GM19328 (cell line): ENCODE measurements at regions not wholly inside any gene's neighbourhood (a gene's known extent, or its start where the extent isn't known, plus 50 kb on each side); places are given as distances from the start of the nearest gene placed in this dataset.
"Not testable (repeated sequence)": the region's sequence is repeated elsewhere in the genome, so short reads cannot be mapped to it uniquely, and the experiment has no call there.

Experiments used
- ATAC-seq: cut with Tn5 transposase; IDR thresholded peaks from one replicate; pipeline ENCODE4 v1.9.1; 2021; ENCODE audit warnings: mild to moderate bottlenecking, moderate library complexity; ENCODE audit not compliant: unreplicated experiment

DNA sequence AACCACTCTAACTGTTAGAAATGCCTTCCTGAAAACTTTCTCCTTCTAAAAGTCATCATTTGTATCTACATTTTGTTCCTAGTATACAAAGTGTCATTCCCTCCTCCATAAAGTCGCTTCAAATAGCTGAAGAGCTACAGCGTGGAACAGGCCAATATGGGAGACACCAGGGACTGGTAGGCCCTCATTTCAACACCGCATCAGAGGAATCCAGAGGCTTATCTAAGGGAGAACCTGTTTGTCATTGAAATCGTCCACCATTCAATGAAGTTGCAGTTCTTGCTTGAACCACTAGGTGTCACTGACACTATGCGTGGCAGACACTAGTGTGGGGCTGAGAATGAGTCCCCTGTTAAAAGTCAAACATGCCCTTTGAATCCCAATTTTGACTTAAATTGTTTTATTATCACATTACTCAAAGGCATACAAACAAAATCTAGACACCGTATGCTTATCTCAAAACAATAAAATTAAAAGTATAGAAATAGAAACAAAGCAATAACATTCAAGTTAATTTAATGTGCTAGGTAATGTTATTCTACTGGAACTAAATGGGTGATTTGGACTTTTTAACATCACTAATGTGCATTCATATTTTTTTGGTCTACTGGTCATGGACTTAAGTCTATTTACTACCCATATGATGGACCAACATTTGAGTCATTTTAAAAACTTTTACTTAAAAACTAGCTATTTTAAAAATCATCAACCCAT lies 182.3 kb downstream of the FCRL5 start:
- ATAC-seq = no peak

DNA sequence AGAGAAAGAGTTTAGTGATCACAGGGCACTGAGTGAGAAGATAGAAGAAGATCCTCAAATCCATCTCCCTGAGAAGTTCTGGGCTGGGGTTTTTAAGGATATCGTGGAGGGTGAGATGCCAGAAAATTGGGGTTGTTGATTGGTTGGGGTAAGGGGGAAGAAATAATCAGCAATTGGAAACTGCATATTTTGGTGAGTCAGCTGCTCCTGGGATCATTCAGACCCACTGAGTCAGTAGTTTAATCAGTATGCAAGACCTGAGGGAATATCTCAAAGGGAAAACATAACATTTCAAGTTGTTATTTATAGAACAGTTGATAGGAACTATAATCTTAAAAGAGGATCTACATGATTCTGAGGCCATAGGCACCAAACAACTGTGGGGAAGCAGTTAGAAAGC lies 183.4 kb downstream of the FCRL5 start:
- not testable (repeated sequence) for ATAC-seq

DNA sequence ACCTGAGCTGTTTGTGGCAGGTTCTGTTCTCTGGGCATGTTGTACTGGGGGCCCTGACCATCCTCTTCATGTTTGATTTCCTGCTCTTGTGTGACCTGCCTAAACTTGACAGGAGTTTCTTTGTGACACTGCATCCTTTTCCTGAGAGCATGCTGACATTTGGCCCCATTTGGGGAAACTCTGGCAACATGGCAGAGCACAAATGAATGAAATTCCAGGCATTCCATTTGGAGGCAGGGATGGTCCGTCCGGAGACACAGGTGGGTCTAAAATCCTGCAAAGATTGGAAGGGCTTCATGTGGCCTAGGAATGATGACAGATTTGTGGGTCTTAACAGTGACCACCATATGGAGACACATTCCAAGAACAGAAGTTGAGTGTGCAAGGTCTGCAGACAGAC lies 184.0 kb downstream of the FCRL5 start:
- ATAC-seq = no peak

DNA sequence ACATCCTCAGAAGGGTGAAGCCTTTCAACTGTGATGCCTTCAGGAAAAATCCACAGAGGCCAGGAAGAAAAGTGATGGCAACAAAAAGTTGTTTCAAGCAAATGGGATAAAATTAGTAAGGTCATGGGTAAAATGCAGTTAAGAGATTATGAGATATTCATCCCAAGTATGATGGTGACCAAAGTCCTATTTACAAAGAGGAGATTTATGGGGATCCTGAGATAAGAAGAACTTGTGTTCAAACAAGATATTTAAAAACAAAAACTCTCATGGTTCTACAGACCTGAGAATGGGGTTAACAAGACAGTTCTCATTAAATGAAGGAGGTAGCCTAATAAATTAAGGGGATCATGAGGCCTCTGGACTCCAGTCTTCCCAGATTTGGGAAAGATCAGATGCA lies 184.4 kb downstream of the FCRL5 start:
- no peak for ATAC-seq

DNA sequence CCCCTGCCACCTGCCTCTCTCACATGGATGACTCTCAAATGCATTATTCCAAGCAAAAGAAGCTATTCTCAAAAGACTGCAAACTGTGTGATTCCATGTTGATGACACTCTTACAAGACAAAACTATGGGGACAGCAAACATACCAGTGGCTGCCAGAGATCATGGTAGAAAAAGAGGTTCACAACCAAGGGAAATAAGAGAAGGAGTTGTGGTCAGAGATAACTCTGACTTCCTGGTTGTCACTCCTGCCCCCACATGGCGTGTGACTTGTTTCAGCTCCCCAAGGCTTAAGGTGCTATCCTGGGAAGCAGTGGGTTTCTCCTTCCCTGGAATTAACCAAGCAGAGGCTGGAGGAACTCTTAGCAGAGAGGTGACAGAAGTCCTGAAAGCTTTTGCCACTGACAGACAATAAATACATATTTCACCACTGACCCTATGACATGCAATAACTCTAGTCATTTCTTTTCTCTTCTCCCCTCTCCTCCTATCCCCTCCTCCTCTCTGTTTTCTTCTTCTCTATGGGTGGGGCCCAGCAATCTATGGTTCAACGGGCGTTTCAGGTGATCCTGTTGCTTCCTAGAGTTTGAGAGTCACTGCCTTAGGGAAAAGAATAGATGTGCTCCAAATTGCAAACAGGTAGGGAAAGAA lies 185.1 kb downstream of the FCRL5 start:
- no peak for ATAC-seq

DNA sequence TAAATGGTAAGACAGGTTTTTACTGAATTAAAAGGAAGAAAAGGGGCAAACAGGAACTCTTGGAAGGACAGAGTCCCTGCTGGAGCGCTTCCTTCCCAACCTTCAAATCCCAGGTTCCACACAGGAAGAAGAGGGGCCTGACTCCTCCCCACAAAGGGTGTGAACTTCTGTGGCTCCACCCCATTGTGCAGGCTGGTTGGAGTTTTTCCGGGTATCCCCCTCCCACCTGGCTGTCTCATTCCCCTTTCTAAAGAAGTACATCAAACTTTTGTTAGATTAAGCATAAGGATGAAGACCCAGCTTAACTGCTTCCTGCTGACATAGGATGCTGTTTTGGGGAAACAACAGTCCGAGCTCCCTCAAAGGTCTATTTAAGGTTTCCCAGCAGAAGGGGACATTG lies 187.7 kb downstream of the FCRL5 start:
- ATAC-seq = no peak

DNA sequence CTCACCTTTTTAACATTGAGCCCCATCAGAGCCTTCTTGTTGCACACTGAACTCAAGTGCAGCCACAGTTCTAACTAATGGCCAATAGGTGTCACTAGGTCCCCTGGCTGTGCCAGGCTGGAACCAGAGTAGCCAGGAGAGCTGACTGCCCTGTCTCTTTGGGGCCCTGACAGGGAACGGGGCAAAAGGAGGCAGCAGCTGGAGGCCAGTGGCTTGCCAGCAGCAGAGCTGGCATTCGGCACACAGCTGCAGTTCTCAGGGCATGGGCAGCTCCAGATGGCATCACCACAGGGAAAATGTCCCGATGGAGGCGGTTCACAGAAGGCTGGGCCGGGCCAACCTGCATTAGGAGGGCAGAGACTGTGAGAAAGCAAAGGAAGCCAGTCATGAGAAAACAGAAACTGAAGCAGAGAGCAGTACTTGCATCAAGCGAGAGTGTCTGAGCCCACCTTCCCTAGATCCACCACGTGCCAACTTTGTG lies 188.6 kb downstream of the FCRL5 start:
- no peak for ATAC-seq

DNA sequence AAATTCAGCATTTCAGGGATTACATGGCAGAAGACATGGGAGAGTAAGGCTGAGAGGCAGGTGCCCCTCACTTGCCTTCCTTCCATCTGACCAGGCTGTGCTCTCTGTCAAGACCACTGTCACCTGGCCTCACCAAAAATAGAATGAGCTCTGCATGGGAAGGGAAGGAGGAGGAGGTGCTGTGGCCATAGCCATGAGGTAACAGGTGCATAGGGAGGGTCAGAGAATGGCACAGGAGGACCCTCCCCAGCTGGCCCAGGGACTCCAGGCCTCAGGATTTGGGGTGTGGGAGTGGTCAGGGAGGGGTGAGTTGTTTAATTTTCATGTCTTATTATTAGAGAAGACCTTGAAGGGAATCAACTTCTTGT lies 192.3 kb downstream of the FCRL5 start:
- ATAC-seq = no peak

DNA sequence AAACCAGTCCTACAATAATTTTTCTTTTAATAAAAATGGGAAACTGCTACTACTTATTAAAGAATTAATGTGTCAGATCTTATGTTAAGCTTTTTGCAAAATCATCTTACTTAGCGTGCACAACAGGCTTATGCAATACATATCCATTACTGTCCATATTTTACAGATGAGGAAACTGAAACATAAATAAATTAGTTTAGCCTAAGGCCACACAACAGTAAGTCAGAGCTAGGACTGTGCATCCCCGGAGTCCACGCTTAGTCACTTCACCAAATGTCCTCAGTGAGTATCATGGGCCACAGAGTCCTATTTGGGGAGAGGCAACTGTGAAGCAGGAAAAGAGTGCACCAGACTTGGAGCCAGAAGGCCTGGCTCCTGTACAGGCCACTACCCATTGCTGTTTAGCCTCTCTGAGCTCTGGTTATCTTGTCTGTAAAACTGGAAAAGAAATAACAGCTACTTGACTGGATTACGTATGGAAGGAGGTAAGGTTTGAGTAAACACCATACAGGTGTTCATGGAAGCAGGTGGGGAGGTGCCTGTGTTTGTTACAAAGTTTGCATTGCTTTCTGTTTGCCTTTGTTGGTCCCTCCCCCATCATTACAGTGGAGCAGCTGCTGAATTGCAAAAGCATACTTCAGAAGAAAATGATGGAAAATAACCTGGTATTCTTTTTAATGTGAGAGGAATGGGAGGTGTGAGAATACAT lies 192.8 kb downstream of the FCRL5 start:
- no peak for ATAC-seq

DNA sequence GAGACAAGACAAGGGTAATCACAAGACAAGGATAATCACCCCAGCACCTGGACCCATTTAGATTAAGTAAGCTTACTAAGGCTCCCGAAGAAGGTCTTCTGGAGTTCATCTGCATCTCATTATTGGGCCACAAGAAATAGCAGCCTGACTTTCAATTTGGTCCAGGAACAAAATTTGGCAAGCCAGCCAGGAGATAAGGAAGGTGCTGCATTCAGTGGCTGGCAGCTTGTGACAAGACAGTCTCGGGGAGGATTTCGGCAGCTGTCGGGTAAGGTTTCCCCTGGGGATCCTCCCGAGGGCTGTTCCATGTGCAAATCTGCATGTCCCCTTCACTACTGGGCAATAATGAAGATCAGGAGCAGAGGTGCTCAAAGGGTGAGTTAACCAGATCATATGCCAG lies 195.2 kb downstream of the FCRL5 start:
- no peak for ATAC-seq

DNA sequence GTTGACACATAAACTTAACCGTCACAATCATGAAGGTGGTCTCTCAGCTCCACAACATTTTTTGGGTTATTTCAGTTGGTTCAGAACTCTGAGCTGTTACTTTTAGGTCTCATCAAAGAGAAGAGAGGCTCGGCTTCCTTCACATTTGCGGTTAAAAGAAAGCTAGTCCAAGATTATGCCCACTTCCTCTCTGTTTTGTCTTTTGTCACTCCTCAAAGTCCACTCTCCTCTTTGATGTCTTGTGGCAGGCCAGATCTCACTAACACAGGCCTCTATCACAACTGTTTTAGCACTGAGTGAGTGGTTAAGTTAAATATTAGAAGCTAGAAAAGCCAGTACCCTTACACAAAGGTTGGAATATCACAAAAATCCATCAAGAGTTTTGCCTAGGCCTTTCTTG lies 195.7 kb downstream of the FCRL5 start:
- ATAC-seq = no peak

DNA sequence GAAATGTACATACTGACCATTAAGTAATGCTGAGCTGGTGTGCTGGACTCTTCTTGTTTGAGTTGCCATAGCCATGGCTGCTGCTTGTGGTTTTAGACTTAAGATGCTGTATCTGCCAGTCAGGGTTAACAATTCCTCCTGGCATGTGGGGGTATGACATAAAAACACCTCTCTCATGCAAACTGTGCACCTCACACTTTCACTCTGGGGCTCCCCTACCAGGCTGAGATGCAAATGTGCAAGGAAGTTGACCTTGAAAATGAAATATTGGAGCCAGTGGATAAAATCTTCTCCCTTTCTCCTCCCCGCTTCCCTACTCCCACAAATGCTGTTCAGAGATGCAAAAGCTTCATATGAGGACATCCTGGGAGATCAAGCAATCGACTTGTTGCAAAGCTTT lies 198.8 kb downstream of the FCRL5 start:
- no peak for ATAC-seq

DNA sequence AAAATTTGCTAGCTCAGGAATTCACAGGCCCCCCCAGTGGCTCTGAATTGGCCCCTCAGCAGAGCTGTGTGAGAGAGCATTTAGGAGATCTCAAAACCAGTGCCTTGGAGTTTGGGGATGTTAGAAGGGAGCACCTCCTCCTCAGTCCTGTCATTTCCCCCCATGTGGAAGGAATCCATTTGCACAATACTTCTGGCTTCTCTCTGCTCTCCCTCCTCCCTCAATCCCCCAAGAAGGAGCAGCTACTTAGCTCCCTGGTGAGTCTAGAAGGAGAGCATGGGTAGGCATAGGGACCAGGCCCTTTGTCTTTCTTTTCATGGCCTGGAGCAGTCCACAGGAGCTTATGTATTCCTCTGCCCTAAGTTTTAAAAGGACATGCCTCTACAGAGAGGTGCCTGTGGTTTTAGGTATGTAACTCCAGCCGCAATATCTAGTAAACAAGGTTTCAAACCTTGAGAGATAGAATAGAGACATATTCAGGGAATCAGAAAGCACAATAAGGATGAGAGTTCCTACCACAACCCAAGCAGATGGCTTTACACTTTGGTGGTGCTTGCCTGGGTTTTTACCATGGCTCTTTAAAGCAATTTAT lies 199.4 kb downstream of the FCRL5 start:
- no peak for ATAC-seq

DNA sequence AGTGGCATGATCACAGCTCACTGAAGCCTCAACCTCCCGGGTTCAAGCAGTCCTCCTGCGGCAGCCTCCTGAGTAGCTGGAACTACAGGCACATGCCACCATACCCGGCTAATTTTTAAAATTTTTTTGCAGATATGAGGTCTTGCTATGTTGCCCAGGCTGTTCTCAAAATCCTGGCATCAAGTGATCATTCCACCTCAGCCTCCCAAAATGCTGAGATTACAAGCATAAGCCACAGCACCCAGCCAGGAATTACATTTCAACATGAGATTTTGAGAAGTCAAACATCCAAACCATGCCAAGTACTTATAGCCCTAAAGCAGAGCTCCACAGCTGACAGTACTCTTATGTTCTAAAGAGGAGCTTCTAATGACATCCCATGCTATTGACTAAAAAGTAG lies 200.1 kb downstream of the FCRL5 start:
- ATAC-seq = no peak

DNA sequence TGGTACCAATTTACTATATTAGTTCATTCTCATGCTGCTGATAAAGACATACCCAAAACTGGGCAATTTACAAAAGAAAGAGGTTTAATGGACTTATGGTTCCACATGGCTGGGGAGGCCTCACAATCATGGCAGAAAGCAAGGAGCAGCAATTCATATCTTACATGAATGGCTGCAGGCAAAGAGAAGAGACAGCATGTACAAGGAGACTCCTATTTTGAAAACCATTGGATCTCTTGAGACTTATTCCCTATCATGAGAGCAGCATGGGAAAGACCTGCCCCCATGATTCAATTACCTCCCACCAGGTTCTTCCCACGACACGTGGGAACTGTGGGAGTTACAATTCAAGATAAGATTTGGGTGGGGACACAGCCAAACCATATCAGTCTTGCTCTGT lies 200.5 kb downstream of the FCRL5 start:
- ATAC-seq = not testable (repeated sequence)

DNA sequence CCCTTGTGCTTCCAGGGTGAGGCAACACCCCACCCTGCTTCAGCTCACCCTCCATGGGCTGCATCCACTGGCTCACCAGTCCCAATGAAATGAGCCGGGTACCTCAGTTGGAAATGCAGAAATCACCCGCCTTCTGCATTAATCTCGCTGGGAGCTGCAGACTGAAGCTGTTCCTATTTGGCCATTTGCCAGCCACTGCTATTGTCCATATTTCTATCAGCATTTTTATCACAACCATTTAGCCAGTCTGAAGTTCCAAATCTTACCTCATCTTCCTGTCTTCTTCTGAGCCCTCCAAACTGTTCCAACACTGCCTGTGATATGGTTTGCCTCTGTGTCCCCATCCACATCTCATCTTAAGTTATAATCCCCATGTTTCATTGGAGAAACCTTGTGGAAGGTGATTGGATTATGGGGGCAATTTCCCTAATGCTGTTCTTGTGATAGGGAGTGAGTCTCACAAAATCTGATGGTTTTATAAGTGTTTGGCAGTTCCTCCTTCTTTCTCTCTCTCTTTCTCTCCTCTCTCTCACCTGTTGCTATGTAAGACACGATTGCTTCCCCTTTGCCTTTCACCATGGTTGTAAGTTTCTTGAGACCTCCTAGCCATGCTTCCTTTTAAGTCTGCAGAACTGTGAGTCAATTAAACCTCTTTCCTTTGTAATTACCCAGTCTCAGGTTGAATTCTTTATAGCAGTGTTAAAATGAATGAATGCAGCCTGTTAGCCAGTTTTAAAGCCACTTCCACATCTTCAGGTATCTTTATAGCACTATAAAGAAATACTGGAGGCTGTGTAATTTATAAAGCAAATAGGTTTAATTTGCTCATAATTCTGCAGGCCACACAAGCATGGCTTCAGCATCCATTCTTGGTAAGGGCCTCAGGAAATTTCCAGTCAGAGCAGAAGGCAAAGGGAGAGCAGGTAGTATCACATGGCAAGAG lies 203.5 kb downstream of the FCRL5 start:
- no peak for ATAC-seq

DNA sequence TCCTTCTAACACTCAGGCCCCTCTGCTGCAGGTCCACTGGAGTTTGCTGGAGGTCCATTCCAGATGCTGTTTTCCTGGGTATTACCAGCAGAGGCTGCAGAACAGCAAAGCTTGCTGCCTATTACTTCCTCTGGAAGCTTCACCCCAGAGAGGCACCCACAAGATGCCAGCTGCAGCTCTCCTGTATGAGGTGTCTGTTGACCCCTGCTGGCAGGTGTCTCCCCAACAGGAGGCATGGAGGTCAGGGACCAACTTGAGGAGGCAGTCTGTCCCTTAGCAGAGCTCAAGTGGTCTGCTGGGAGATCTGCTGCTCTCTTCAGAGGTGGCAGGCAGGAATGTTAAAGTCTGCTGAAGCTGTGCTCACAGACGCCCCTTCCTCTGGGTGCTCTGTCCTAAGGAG lies 204.8 kb downstream of the FCRL5 start:
- ATAC-seq = no peak

DNA sequence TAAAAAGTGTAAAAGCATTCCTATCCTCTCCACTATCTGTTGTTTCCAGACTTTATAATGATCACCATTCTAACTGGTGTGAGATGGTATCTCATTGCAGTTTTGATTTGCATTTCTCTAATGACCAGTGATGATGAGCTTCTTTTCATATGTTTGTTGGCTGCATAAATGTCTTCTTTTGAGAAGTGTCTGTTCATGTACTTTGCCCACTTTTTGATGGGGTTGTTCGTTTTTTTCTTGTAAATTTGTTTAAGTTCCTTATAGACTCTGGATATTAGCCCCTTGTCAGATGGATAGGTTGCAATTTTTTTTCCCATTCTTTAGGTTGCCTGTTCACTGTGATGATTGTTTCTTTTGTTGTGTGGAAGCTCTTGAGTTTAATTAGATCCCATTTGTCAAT lies 199.6 kb upstream of the ETV3 start:
- not testable (repeated sequence) for ATAC-seq

DNA sequence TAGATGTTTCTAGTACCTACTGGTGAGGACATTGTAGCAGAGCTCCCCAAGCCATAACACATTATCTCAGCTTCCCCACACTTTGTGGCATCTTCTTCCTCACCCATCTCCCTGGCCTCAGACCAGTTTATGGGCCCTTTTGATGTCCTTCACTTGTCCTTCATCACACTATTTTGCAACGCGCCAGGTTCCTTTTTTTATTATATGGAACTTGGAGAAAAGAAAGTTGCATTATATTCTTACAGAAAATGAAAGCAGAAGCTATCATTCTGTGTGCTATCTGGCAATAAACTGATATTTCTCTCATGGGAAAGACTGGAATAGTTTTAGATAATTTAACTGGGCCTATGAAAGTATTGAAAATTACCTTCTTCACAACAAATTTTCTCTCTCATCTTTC lies 196.9 kb upstream of the ETV3 start:
- ATAC-seq = no peak

DNA sequence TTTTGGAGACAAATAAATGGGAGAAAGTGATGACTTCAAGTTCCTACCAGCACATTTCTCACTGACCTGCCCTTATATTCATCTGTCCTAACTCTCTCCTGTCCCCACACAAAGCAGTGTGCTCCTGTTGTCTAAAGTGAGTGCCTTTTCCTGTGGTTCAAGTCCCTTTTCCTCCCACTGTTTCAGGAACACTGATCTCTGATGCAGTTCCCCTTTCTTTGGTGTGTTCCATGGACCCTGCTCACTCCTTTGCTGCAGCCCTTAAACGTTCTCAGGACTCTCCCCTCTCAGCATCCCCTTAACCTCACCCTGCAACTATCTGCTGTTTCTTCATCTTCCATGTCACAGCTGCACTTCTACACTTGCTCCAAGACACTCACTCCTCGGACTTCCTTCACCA lies 195.8 kb upstream of the ETV3 start:
- no peak for ATAC-seq

DNA sequence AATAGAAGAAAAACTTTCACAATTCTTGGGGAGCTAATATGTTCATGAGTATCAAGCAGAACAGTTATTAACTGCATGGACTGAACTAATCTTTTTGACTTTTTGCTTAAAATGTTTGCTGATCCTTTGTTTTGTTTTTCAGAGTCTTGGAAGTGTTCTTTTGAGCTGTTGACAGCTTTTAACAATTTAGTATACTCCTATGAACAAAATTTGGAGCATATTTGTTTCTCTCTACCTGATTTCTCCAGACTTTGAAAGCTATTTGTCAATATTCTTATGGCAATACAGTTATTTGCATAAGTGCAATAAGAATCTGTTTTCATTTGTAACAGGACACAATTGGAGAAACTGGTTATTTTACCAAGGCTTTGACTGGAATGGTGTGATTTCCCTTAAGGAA lies 192.0 kb upstream of the ETV3 start:
- not testable (repeated sequence) for ATAC-seq
